H1 (cell line): ENCODE measurements at regions not wholly inside any gene's neighbourhood (a gene's known extent, or its start where the extent isn't known, plus 50 kb on each side); places are given as distances from the start of the nearest gene placed in this dataset.
A peak's percentile ranks its signal among the peaks of the same experiment; 100 is the strongest.

ENCODE experiments used
- CTCF ChIA-PET: fragments of 300-600 bp; sonication (Branson Sonifier 250); formaldehyde crosslinking; loops from one replicate; lab custom pipeline; 2021; ENCODE audit not compliant: partially characterized antibody; lab: Charles Lee
- POLR2A ChIA-PET: fragments of 300-600 bp; sonication (Branson Sonifier 250); formaldehyde crosslinking; loops from one replicate; lab custom pipeline; 2021; ENCODE audit warnings: inconsistent platforms; ENCODE audit not compliant: partially characterized antibody; lab: Charles Lee
- DNase-seq, 2 experiments: peaks; one replicate each; pipeline versions ENCODE4 v3.0.0 to v3.0.0-alpha.2; 2010 to 2022; ENCODE audit warnings: low spot score in 2 of 2, low read depth in 1 of 2, mixed read lengths in 1 of 2
- FAIRE-seq: peaks from 2 replicates; lab custom pipeline; 2011; peaks lifted over from hg19 to GRCh38; lab: Jason Lieb, UNC
- H2AFZ ChIP-seq: 2 replicates; pipeline ENCODE4 v1.8.1; 2012; ENCODE audit warnings: low read length, inconsistent platforms
- H2AK5ac ChIP-seq: 2 replicates; pipeline ENCODE4 v1.6.1; 2013; ENCODE audit warnings: low read depth, low read length
- H2BK120ac ChIP-seq: replicated peaks from 2 replicates; pipeline ENCODE3; 2013; ENCODE audit warnings: low read depth, low read length, inconsistent platforms
- H2BK12ac ChIP-seq: 2 replicates; pipeline ENCODE4 v1.6.1; 2013; ENCODE audit warnings: low read depth, low read length
- H2BK15ac ChIP-seq: 2 replicates; pipeline ENCODE4 v1.6.1; 2013; ENCODE audit warnings: low read length
- H2BK20ac ChIP-seq: 2 replicates; pipeline ENCODE4 v1.6.1; 2013; ENCODE audit warnings: low read length
- H2BK5ac ChIP-seq: 2 replicates; pipeline ENCODE4 v1.6.1; 2013; ENCODE audit warnings: low read depth, low read length
- H3K14ac ChIP-seq: 2 replicates; pipeline ENCODE4 v1.6.1; 2013; ENCODE audit warnings: inconsistent platforms; ENCODE audit not compliant: insufficient read length
- H3K18ac ChIP-seq: 2 replicates; pipeline ENCODE4 v1.6.1; 2013; ENCODE audit warnings: low read length; ENCODE audit errors: extremely low read depth
- H3K23ac ChIP-seq: 2 replicates; pipeline ENCODE4 v1.6.1; 2013; ENCODE audit warnings: inconsistent platforms; ENCODE audit not compliant: insufficient read length
- H3K23me2 ChIP-seq: 2 replicates; pipeline ENCODE4 v1.6.1; 2013; ENCODE audit warnings: low read depth, low read length
- H3K27ac ChIP-seq: 2 replicates; pipeline ENCODE4 v1.6.1; 2011; ENCODE audit warnings: low read depth, low read length, inconsistent platforms
- H3K27me3 ChIP-seq, 4 experiments: replicated peaks in 1 of 4; 1 replicate in 1 of 4; 2 replicates in 3 of 4; pipeline versions ENCODE4 v1.6.1 to v1.8.1; 2011 to 2013; ENCODE audit warnings: low read length in 3 of 4, mild to moderate bottlenecking in 3 of 4, inconsistent platforms in 2 of 4, mixed read lengths in 2 of 4, moderate library complexity in 1 of 4; ENCODE audit not compliant: control insufficient read depth in 3 of 4, insufficient read depth in 3 of 4; ENCODE audit errors: extremely low read depth in 1 of 4
- H3K36me3 ChIP-seq, 4 experiments: 2 replicates each; pipeline versions ENCODE4 v1.6.1 to v1.8.1; 2011 to 2013; ENCODE audit warnings: mild to moderate bottlenecking in 4 of 4, low read length in 3 of 4, moderate library complexity in 2 of 4, control low read depth in 1 of 4, inconsistent platforms in 1 of 4; ENCODE audit not compliant: insufficient read depth in 4 of 4, control insufficient read depth in 2 of 4
- H3K4ac ChIP-seq: replicated peaks from 2 replicates; pipeline ENCODE3; 2013; ENCODE audit warnings: low read length, low read depth, mixed read lengths, inconsistent platforms; ENCODE audit not compliant: insufficient read length
- H3K4me1 ChIP-seq, 4 experiments: replicated peaks in 1 of 4; 1 replicate in 1 of 4; 2 replicates in 3 of 4; pipeline versions ENCODE4 v1.6.1 to v1.8.1; 2011 to 2013; ENCODE audit warnings: low read length in 3 of 4, inconsistent platforms in 2 of 4, mixed read lengths in 1 of 4; ENCODE audit not compliant: insufficient read depth in 4 of 4, control insufficient read depth in 3 of 4
- H3K4me2 ChIP-seq, 2 experiments: 2 replicates each; pipeline versions ENCODE4 v1.6.1 to v1.8.1; 2011 to 2013; ENCODE audit warnings: low read depth in 2 of 2, low read length in 2 of 2, control low read depth in 1 of 2, inconsistent platforms in 1 of 2, mild to moderate bottlenecking in 1 of 2; ENCODE audit not compliant: insufficient read depth in 1 of 2
- H3K4me3 ChIP-seq, 4 experiments: fragments of 200-600, 300-600 bp in 1 of 4; sonication (generic), shearing (Covaris generic), sonication (Bioruptor Twin) in 1 of 4; 2 replicates each; pipeline versions ENCODE4 v1.5.1 to v1.8.1; 2011 to 2016; ENCODE audit warnings: low read length in 4 of 4, low read depth in 3 of 4, control low read depth in 2 of 4, inconsistent platforms in 2 of 4, mild to moderate bottlenecking in 2 of 4, mixed read lengths in 1 of 4, moderate library complexity in 1 of 4; ENCODE audit not compliant: insufficient read depth in 2 of 4; ENCODE audit errors: extremely low read depth in 1 of 4
- H3K56ac ChIP-seq: replicated peaks from 2 replicates; pipeline ENCODE3; 2013; ENCODE audit warnings: low read depth, mild to moderate bottlenecking, mixed read lengths, low read length, inconsistent platforms; ENCODE audit not compliant: insufficient read length
- H3K79me1 ChIP-seq: 2 replicates; pipeline ENCODE4 v1.6.1; 2013; ENCODE audit warnings: low read depth, low read length, control low read depth
- H3K79me2 ChIP-seq, 2 experiments: 2 replicates each; pipeline versions ENCODE4 v1.6.1 to v1.8.1; 2012 to 2013; ENCODE audit warnings: low read length in 2 of 2, mild to moderate bottlenecking in 2 of 2, inconsistent platforms in 1 of 2; ENCODE audit not compliant: insufficient read depth in 2 of 2, control insufficient read depth in 1 of 2
- H3K9ac ChIP-seq, 4 experiments: replicated peaks in 1 of 4; 1 replicate in 1 of 4; 2 replicates in 3 of 4; pipeline versions ENCODE4 v1.6.1 to v1.8.1; 2011 to 2013; ENCODE audit warnings: low read depth in 3 of 4, low read length in 3 of 4, control low read depth in 2 of 4, mild to moderate bottlenecking in 2 of 4, moderate library complexity in 2 of 4, inconsistent platforms in 1 of 4; ENCODE audit errors: extremely low read depth in 1 of 4
- H3K9me3 ChIP-seq, 2 experiments: 2 replicates each; pipeline versions ENCODE4 v1.6.1 to v1.8.1; 2012 to 2013; ENCODE audit warnings: mild to moderate bottlenecking in 2 of 2, moderate library complexity in 2 of 2, control low read depth in 1 of 2, inconsistent platforms in 1 of 2, low read depth in 1 of 2, low read length in 1 of 2, mixed read lengths in 1 of 2; ENCODE audit not compliant: insufficient read depth in 2 of 2
- H4K20me1 ChIP-seq, 2 experiments: replicated peaks in 1 of 2; 2 replicates each; pipeline versions ENCODE3 to v1.8.1; 2011 to 2013; ENCODE audit warnings: inconsistent platforms in 2 of 2, low read length in 2 of 2, mild to moderate bottlenecking in 1 of 2; ENCODE audit not compliant: insufficient read depth in 2 of 2, control insufficient read depth in 1 of 2
- H4K5ac ChIP-seq: 2 replicates; pipeline ENCODE4 v1.6.1; 2013; ENCODE audit warnings: low read length, low read depth, mixed read lengths, inconsistent platforms; ENCODE audit not compliant: insufficient read length
- H4K8ac ChIP-seq: 2 replicates; pipeline ENCODE4 v1.8.0; 2013; ENCODE audit warnings: mild to moderate bottlenecking, moderate library complexity, low read length, inconsistent platforms; ENCODE audit not compliant: insufficient read depth; ENCODE audit errors: extremely low read depth
- H4K91ac ChIP-seq: replicated peaks from 2 replicates; pipeline ENCODE3; 2013; ENCODE audit warnings: low read length, mixed read lengths, inconsistent platforms; ENCODE audit not compliant: insufficient read length
- BACH1 ChIP-seq: IDR thresholded peaks from 2 replicates; pipeline ENCODE4 v1.6.1; 2012; ENCODE audit warnings: low read length, improper control_type of control experiment
- EZH2 ChIP-seq: fragments of 200-600 bp; sonication (generic); IDR thresholded peaks from 2 replicates; pipeline ENCODE4 v1.7.1; 2012; ENCODE audit warnings: low read depth, mild to moderate bottlenecking, moderate library complexity, low read length, inconsistent platforms; ENCODE audit not compliant: severe bottlenecking
- NANOG ChIP-seq: IDR thresholded peaks from 2 replicates; pipeline ENCODE4 v1.6.1; 2011; ENCODE audit warnings: low read length, low read depth, mild to moderate bottlenecking, inconsistent platforms; ENCODE audit not compliant: insufficient read depth, poor library complexity, severe bottlenecking
- SRF ChIP-seq: IDR thresholded peaks from 2 replicates; pipeline ENCODE4 v1.6.1; 2011; ENCODE audit warnings: mild to moderate bottlenecking, low read depth, low read length, moderate library complexity
- WGBS, 2 experiments: shearing (Covaris generic) in 1 of 2; methylation state at CpG; one replicate each; pipeline versions ENCODE4 v1.1.6 to v1.1.7; 2013 to 2015; ENCODE audit warnings: low lambda C conversion rate in 2 of 2, mixed read lengths in 2 of 2, inconsistent platforms in 1 of 2, low coverage in 1 of 2, missing lambda C conversion rate in 1 of 2; ENCODE audit not compliant: insufficient replicate concordance in 2 of 2, insufficient coverage in 1 of 2, insufficient read length in 1 of 2; ENCODE audit errors: extremely low coverage in 1 of 2, missing lambda C conversion rate in 1 of 2; 5-methylcytosine and 5-hydroxymethylcytosine counted together

GRCh38 chr4:100970414-100970813 lies 376.9 kb downstream of the PPP3CA start:
- CTCF ChIA-PET = interaction anchor here (0.9 kb wide), 1 partner anchor 12 kb away, joined by 3 read pairs; no protein-coding TSS in a partner anchor
- Histone ChIP-seq H2BK12ac (no peak overlapping the region), H3K14ac (no peak overlapping the region), H3K27me3 (no peaks in the 10 kb centered on the region), H4K8ac (no peak overlapping the region), H2BK15ac (no peak overlapping the region), H3K4ac (no peak overlapping the region), H2AK5ac (no peak overlapping the region), H4K5ac (no peak overlapping the region), H3K79me2 (no peaks in the 10 kb centered on the region), H3K4me2 (no peak overlapping the region), H3K23me2 (no peaks in the 10 kb centered on the region), H3K18ac (no peak overlapping the region), H3K4me1 (peaks cover 0 to 4% (median 2%) of the 10 kb centered on the region in 4 experiments; a peak in 3 of 7 replicates), H3K56ac (no peak overlapping the region), H4K91ac (no peak overlapping the region), H2BK20ac (no peak overlapping the region), H3K36me3 (no peaks in the 10 kb centered on the region), H3K23ac (no peak overlapping the region), H3K27ac (no peak overlapping the region), H2BK5ac (no peak overlapping the region), H2AFZ (0 out of 2 replicates have a peak overlapping the region, but pooled peaks have one; percentile 1), H3K79me1 (no peaks in the 10 kb centered on the region), H3K4me3 (no peak overlapping the region), H2BK120ac (no peak overlapping the region), H3K9me3 (no peaks in the 10 kb centered on the region), H4K20me1 (no peaks in the 10 kb centered on the region), H3K9ac (no peak overlapping the region)
- POLR2A ChIA-PET = no interaction called here
- no peak for FAIRE-seq
- WGBS, 2 experiments = 87% methylated on average over 3 of the region's 3 CpGs; no CpG with 5 or more reads in 1 of the 2 experiments
- DNase-seq = no peak
- TF ChIP-seq NANOG = no peak
- no peak for TF ChIP-seq EZH2
- TF ChIP-seq BACH1 = no peak
- TF ChIP-seq SRF = no peak
